Fibroblast of villous mesenchyme (primary cell): ENCODE measurements at regions not wholly inside any gene's neighbourhood (a gene's known extent, or its start where the extent isn't known, plus 50 kb on each side); places are given as distances from the start of the nearest gene placed in this dataset. TPM values are rescaled to one million over a fixed set of nuclear protein-coding genes. Genes with fewer than 3 reads are reported as not detected.

ENCODE experiments used
- DNase-seq: peaks from one replicate; pipeline ENCODE4 v3.0.0-alpha.2; 2010; ENCODE audit warnings: low read depth
- H3K4me3 ChIP-seq: 2 replicates; pipeline ENCODE4 v1.5.1; 2011; ENCODE audit warnings: low read depth, mild to moderate bottlenecking, low read length
- CTCF ChIP-seq: IDR thresholded peaks from 2 replicates; pipeline ENCODE4 v1.5.1; 2012; ENCODE audit warnings: low read depth, mild to moderate bottlenecking, low read length; ENCODE audit not compliant: insufficient read depth
- small RNA-seq: library from RNA; depleted of rRNA; stranded (forward); fragments of <200 nt; gene quantifications from one replicate; pipeline ENCODE3, GENCODE V24; 2012

GRCh38 chr9:4356306-4356705, 56.4 kb upstream of the GLIS3 start:
- no peak for TF ChIP-seq CTCF
- DNase-seq, result no peak
- no peak overlapping the region for H3K4me3 ChIP-seq

GRCh38 chr9:4353236-4353635, 53.4 kb upstream of the GLIS3 start:
- DNase-seq, result no peak
- no peak for TF ChIP-seq CTCF
- H3K4me3 ChIP-seq, result no peak overlapping the region

- TF ChIP-seq CTCF, result no peak
- no peak for DNase-seq
- no peak overlapping the region for H3K4me3 ChIP-seq
Observed at GRCh38 chr9:4349816-4350418, 50.0 kb upstream of the GLIS3 start.

Small RNAs in the stretch of these regions (small RNA-seq; reads per million reads assigned to genes)
- gene RNU6-694P, result not detected
